A673 (cell line): ENCODE measurements at regions not wholly inside any gene's neighbourhood (a gene's known extent, or its start where the extent isn't known, plus 50 kb on each side); places are given as distances from the start of the nearest gene placed in this dataset.

Source experiments
- BruUV-seq: library from RNA; stranded (reverse); fragments of 400-500 nt; replicated peaks from 2 replicates; lab custom pipeline; 2021; lab: Mats Ljungman, UMichigan
- CTCF ChIA-PET: fragments of 300-600 bp; sonication (Branson Sonifier 250); formaldehyde crosslinking; loops from one replicate; lab custom pipeline; 2022; ENCODE audit warnings: antibody characterized with exemption; lab: Charles Lee
- POLR2A ChIA-PET: fragments of 300-600 bp; sonication (Branson Sonifier 250); formaldehyde crosslinking; loops from one replicate; lab custom pipeline; 2022; ENCODE audit warnings: antibody characterized with exemption; ENCODE audit not compliant: low non-redundant PET; lab: Charles Lee
- DNase-seq: peaks from one replicate; pipeline ENCODE4 v3.0.0-alpha.2; 2015; ENCODE audit warnings: low spot score
- H3K27ac ChIP-seq: fragments of 200-600 bp; sonication (generic); 2 replicates; pipeline ENCODE4 v1.5.1; 2016; ENCODE audit warnings: mixed run types, low read depth, mild to moderate bottlenecking, mixed read lengths, antibody characterized with exemption, low read length; ENCODE audit not compliant: poor library complexity, severe bottlenecking
- H3K27me3 ChIP-seq: fragments of 200-600 bp; sonication (generic); replicated peaks from 2 replicates; pipeline ENCODE4 v1.6.1; 2017; ENCODE audit warnings: mixed run types, low read depth, mild to moderate bottlenecking, mixed read lengths, antibody characterized with exemption, low read length; ENCODE audit not compliant: insufficient read depth, poor library complexity
- H3K36me3 ChIP-seq: fragments of 200-600 bp; sonication (generic); 2 replicates; pipeline ENCODE4 v1.6.1; 2016; ENCODE audit warnings: mixed run types, mild to moderate bottlenecking, mixed read lengths, antibody characterized with exemption, low read length; ENCODE audit not compliant: insufficient read depth, poor library complexity, severe bottlenecking
- H3K4me1 ChIP-seq: fragments of 200-600 bp; sonication (generic); 2 replicates; pipeline ENCODE4 v1.6.1; 2017; ENCODE audit warnings: mixed run types, mild to moderate bottlenecking, mixed read lengths, antibody characterized with exemption, low read length; ENCODE audit not compliant: insufficient read depth, poor library complexity, severe bottlenecking
- H3K4me3 ChIP-seq: fragments of 200-600 bp; sonication (generic); 2 replicates; pipeline ENCODE4 v1.5.1; 2016; ENCODE audit warnings: low read depth, mixed run types, mild to moderate bottlenecking, mixed read lengths, low read length; ENCODE audit not compliant: poor library complexity, severe bottlenecking
- H3K9me3 ChIP-seq: fragments of 200-600 bp; sonication (generic); 2 replicates; pipeline ENCODE4 v1.6.1; 2016; ENCODE audit warnings: mixed run types, low read depth, mild to moderate bottlenecking, mixed read lengths, antibody characterized with exemption, low read length; ENCODE audit not compliant: poor library complexity, severe bottlenecking
- EZH2 ChIP-seq: fragments of 200-600 bp; sonication (generic); IDR thresholded peaks from 2 replicates; pipeline ENCODE4 v1.6.1; 2017; ENCODE audit warnings: borderline replicate concordance, low read depth, mild to moderate bottlenecking, mixed read lengths, antibody characterized with exemption, low read length; ENCODE audit not compliant: poor library complexity, severe bottlenecking
- intact Hi-C: fragments of 100-400 bp; cut with micrococcal nuclease; formaldehyde crosslinking; loops from one replicate; pipeline ENCODE4 v1.10.0; 2022; ENCODE audit not compliant: unreplicated experiment
- TF ChIP-seq, protein P1 (sequence below): fragments of 300-800, 200-600 bp; sonication (generic); conservative IDR thresholded peaks from 2 replicates; pipeline ENCODE4 v1.5.1; 2017; ENCODE audit warnings: low read depth, mild to moderate bottlenecking, antibody characterized with exemption, low read length, moderate library complexity, mixed read lengths

DNA sequence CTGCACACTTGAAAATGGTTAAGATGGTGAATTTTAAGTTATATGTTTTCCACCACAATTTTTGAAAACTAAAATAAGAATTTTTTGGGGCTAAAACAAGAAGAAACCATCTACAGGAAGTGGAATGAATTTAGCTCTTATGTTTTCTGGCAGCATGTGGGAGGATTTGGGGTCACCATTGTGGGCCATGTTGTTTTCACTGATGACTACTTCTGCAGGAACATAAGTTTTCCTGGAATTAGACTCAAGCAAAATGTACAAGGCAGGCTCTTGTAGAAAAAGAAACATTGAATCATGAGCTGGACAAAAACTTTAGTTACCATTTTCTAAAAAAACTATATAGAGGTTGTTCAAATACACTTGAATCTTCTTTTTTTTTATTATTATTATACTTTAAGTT, 125.3 kb upstream of the C1QTNF9B start:
- ChIA-PET CTCF (no interaction called here), POLR2A (no interaction called here)
- H3K4me3 ChIP-seq = no peak overlapping the region
- no peaks in the 10 kb centered on the region for H3K36me3 ChIP-seq
- no peak for TF ChIP-seq EZH2
- TF ChIP-seq, protein P1, sequence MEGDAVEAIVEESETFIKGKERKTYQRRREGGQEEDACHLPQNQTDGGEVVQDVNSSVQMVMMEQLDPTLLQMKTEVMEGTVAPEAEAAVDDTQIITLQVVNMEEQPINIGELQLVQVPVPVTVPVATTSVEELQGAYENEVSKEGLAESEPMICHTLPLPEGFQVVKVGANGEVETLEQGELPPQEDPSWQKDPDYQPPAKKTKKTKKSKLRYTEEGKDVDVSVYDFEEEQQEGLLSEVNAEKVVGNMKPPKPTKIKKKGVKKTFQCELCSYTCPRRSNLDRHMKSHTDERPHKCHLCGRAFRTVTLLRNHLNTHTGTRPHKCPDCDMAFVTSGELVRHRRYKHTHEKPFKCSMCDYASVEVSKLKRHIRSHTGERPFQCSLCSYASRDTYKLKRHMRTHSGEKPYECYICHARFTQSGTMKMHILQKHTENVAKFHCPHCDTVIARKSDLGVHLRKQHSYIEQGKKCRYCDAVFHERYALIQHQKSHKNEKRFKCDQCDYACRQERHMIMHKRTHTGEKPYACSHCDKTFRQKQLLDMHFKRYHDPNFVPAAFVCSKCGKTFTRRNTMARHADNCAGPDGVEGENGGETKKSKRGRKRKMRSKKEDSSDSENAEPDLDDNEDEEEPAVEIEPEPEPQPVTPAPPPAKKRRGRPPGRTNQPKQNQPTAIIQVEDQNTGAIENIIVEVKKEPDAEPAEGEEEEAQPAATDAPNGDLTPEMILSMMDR = no peak
- no peak for DNase-seq
- H3K27ac ChIP-seq = no peak overlapping the region
- BruUV-seq = no TSS peak
- H3K4me1 ChIP-seq = no peaks in the 10 kb centered on the region
- H3K27me3 ChIP-seq = no peaks in the 10 kb centered on the region
- H3K9me3 ChIP-seq = no peaks in the 10 kb centered on the region
- intact Hi-C loops = no loop called here

GRCh38 chr13:24023073-24023472, 125.8 kb upstream of the C1QTNF9B start:
- Histone ChIP-seq H3K27ac (no peak overlapping the region), H3K27me3 (no peaks in the 10 kb centered on the region), H3K4me3 (no peak overlapping the region), H3K4me1 (no peaks in the 10 kb centered on the region), H3K9me3 (no peaks in the 10 kb centered on the region), H3K36me3 (no peaks in the 10 kb centered on the region)
- TF ChIP-seq, protein P1 = no peak
- no peak for TF ChIP-seq EZH2
- no peak for DNase-seq
- no TSS peak for BruUV-seq
- intact Hi-C loops = no loop called here
- ChIA-PET CTCF (no interaction called here), POLR2A (no interaction called here)

DNA sequence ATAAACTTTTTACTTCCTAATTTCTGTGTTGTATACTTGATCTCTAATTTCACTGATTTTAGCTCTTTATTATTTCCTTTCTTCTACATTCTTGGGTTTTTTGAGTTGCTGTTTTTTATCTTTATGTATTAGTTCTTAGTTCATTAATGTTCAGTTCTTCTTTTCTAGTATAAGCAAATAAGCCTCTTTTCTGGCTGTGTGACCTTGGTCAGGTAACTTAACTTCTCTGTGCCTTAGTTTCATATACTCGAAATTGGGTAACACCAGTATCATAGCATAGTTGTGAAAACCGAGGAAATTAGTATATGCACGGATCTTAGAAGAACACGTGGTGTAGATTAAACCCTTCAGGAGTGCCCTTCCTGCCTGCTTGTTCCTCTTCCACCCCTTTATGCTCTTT, 130.2 kb upstream of the C1QTNF9B start:
- Histone ChIP-seq H3K4me1 (no peaks in the 10 kb centered on the region), H3K9me3 (no peaks in the 10 kb centered on the region), H3K27ac (no peak overlapping the region), H3K36me3 (no peaks in the 10 kb centered on the region), H3K27me3 (no peaks in the 10 kb centered on the region), H3K4me3 (no peak overlapping the region)
- POLR2A ChIA-PET = interaction anchor here (0.7 kb wide), 1 partner anchor 216 kb away, joined by 6 read pairs; no protein-coding TSS in a partner anchor
- TF ChIP-seq EZH2 = no peak
- TF ChIP-seq, protein P1 = no peak
- intact Hi-C loops = no loop called here
- no TSS peak for BruUV-seq
- DNase-seq = no peak
- CTCF ChIA-PET = no interaction called here
